Astrocyte (in vitro differentiated cells and primary cell): ENCODE measurements at regions not wholly inside any gene's neighbourhood (a gene's known extent, or its start where the extent isn't known, plus 50 kb on each side); places are given as distances from the start of the nearest gene placed in this dataset.
"Not testable (repeated sequence)": the region's sequence is repeated elsewhere in the genome, so short reads cannot be mapped to it uniquely, and the experiment has no call there.

ENCODE experiments used
- DNase-seq: peaks from one replicate; pipeline ENCODE4 v3.0.0-alpha.2; 2010; ENCODE audit warnings: low read depth
- FAIRE-seq: peaks from 2 replicates; lab custom pipeline; 2011; peaks lifted over from hg19 to GRCh38; lab: Jason Lieb, UNC
- H2AFZ ChIP-seq: 2 replicates; pipeline ENCODE4 v1.6.0; 2012; ENCODE audit warnings: low read depth, low read length, inconsistent platforms
- H3K27ac ChIP-seq: 2 replicates; pipeline ENCODE4 v1.5.1; 2011; ENCODE audit warnings: low read depth, low read length, inconsistent platforms
- H3K27me3 ChIP-seq: 2 replicates; pipeline ENCODE4 v1.6.0; 2011; ENCODE audit warnings: low read length, inconsistent platforms; ENCODE audit not compliant: insufficient read depth
- H3K36me3 ChIP-seq: 2 replicates; pipeline ENCODE4 v1.5.1; 2011; ENCODE audit warnings: low read length, inconsistent platforms; ENCODE audit not compliant: insufficient read depth
- H3K4me1 ChIP-seq: 2 replicates; pipeline ENCODE4 v1.5.1; 2011; ENCODE audit warnings: low read length, inconsistent platforms; ENCODE audit not compliant: insufficient read depth
- H3K4me2 ChIP-seq: 2 replicates; pipeline ENCODE4 v1.6.0; 2012; ENCODE audit warnings: low read length, inconsistent platforms
- H3K4me3 ChIP-seq: 2 replicates; pipeline ENCODE4 v1.5.1; 2011; ENCODE audit warnings: low read depth, mild to moderate bottlenecking, low read length, inconsistent platforms; ENCODE audit not compliant: insufficient read depth
- H3K79me2 ChIP-seq: 2 replicates; pipeline ENCODE4 v1.6.0; 2012; ENCODE audit warnings: mild to moderate bottlenecking, low read length, inconsistent platforms; ENCODE audit not compliant: insufficient read depth
- H3K9ac ChIP-seq: 2 replicates; pipeline ENCODE4 v1.6.0; 2012; ENCODE audit warnings: mild to moderate bottlenecking, low read length, inconsistent platforms
- H3K9me3 ChIP-seq: 2 replicates; pipeline ENCODE4 v1.5.1; 2012; ENCODE audit warnings: low read depth, mild to moderate bottlenecking, low read length, inconsistent platforms; ENCODE audit not compliant: insufficient read depth
- H4K20me1 ChIP-seq: 2 replicates; pipeline ENCODE4 v1.6.0; 2012; ENCODE audit warnings: low read length, inconsistent platforms; ENCODE audit not compliant: insufficient read depth
- H3K27ac Mint-ChIP-seq: one replicate; pipeline ENCODE4 v1.8.0; 2021; ENCODE audit warnings: mild to moderate bottlenecking, mixed read lengths; ENCODE audit not compliant: unreplicated experiment
- H3K27me3 Mint-ChIP-seq: one replicate; pipeline ENCODE4 v1.8.0; 2021; ENCODE audit warnings: low read depth, mixed read lengths; ENCODE audit not compliant: unreplicated experiment
- H3K36me3 Mint-ChIP-seq: one replicate; pipeline ENCODE4 v1.8.0; 2021; ENCODE audit warnings: low read depth, mixed read lengths; ENCODE audit not compliant: unreplicated experiment
- H3K4me1 Mint-ChIP-seq: one replicate; pipeline ENCODE4 v1.8.0; 2021; ENCODE audit warnings: low read depth, mixed read lengths; ENCODE audit not compliant: unreplicated experiment
- H3K4me3 Mint-ChIP-seq: one replicate; pipeline ENCODE4 v1.8.0; 2021; ENCODE audit warnings: mild to moderate bottlenecking, moderate library complexity, mixed read lengths; ENCODE audit not compliant: unreplicated experiment
- H3K9me3 Mint-ChIP-seq: one replicate; pipeline ENCODE4 v1.8.0; 2021; ENCODE audit warnings: mild to moderate bottlenecking, mixed read lengths; ENCODE audit not compliant: unreplicated experiment
- CTCF ChIP-seq: IDR thresholded peaks from 2 replicates; pipeline ENCODE4 v1.5.1; 2011; ENCODE audit warnings: low read depth, mild to moderate bottlenecking, inconsistent platforms, low read length, moderate library complexity; ENCODE audit not compliant: insufficient read depth
- EZH2 ChIP-seq: IDR thresholded peaks from 2 replicates; pipeline ENCODE4 v1.6.1; 2012; ENCODE audit warnings: mild to moderate bottlenecking, low read length, inconsistent platforms; ENCODE audit not compliant: insufficient read depth

- Histone ChIP-seq H3K79me2 (no peaks in the 10 kb centered on the region), H3K27ac (no peak overlapping the region), H4K20me1 (no peaks in the 10 kb centered on the region), H2AFZ (no peak overlapping the region), H3K9me3 (peaks cover 14% of the 10 kb centered on the region), H3K27me3 (no peaks in the 10 kb centered on the region), H3K36me3 (no peaks in the 10 kb centered on the region), H3K9ac (no peak overlapping the region), H3K4me3 (no peak overlapping the region), H3K4me1 (no peaks in the 10 kb centered on the region), H3K4me2 (no peak overlapping the region)
- DNase-seq (no peak), FAIRE-seq (no peak)
- no peak for TF ChIP-seq CTCF
- no peak for TF ChIP-seq EZH2
- H3K4me1 Mint-ChIP-seq, result no peaks in the 10 kb centered on the region
- peaks cover 6% of the 10 kb centered on the region for H3K36me3 Mint-ChIP-seq
- H3K27ac Mint-ChIP-seq, result no peak overlapping the region
- no peak overlapping the region for H3K4me3 Mint-ChIP-seq
- H3K27me3 Mint-ChIP-seq, result no peaks in the 10 kb centered on the region
- H3K9me3 Mint-ChIP-seq, result peaks cover 32% of the 10 kb centered on the region
Measured at GRCh38 chr15:95698230-95698629, 632.3 kb upstream of the NR2F2 start.

GRCh38 chr15:95698951-95699350 is 631.5 kb upstream of the NR2F2 start:
- Histone ChIP-seq H3K27ac (no peak overlapping the region), H3K27me3 (no peaks in the 10 kb centered on the region), H3K4me2 (no peak overlapping the region), H3K36me3 (no peaks in the 10 kb centered on the region), H4K20me1 (no peaks in the 10 kb centered on the region), H3K9me3 (peaks cover 14% of the 10 kb centered on the region), H3K4me3 (no peak overlapping the region), H3K79me2 (no peaks in the 10 kb centered on the region), H2AFZ (no peak overlapping the region), H3K9ac (no peak overlapping the region), H3K4me1 (no peaks in the 10 kb centered on the region)
- TF ChIP-seq EZH2, result no peak
- no peak for TF ChIP-seq CTCF
- no peak for DNase-seq
- Mint-ChIP-seq H3K27ac (no peak overlapping the region), H3K36me3 (peaks cover 6% of the 10 kb centered on the region), H3K9me3 (peaks cover 30% of the 10 kb centered on the region), H3K27me3 (no peaks in the 10 kb centered on the region), H3K4me3 (no peak overlapping the region), H3K4me1 (no peaks in the 10 kb centered on the region)
- FAIRE-seq, result no peak

GRCh38 chr15:95699578-95699977 is 630.9 kb upstream of the NR2F2 start:
- peaks cover 6% of the 10 kb centered on the region for H3K36me3 Mint-ChIP-seq
- H3K27me3 ChIP-seq, result no peaks in the 10 kb centered on the region
- peaks cover 14% of the 10 kb centered on the region for H3K9me3 ChIP-seq
- no peaks in the 10 kb centered on the region for H3K27me3 Mint-ChIP-seq
- TF ChIP-seq CTCF (no peak), EZH2 (no peak)
- H3K9ac ChIP-seq, result no peak overlapping the region
- no peak overlapping the region for H3K27ac ChIP-seq
- DNase-seq (no peak), FAIRE-seq (no peak)
- no peak overlapping the region for H3K4me2 ChIP-seq
- H3K27ac Mint-ChIP-seq, result no peak overlapping the region
- H3K4me1 ChIP-seq, result no peaks in the 10 kb centered on the region
- no peaks in the 10 kb centered on the region for H3K36me3 ChIP-seq
- H3K4me3 Mint-ChIP-seq, result no peak overlapping the region
- no peaks in the 10 kb centered on the region for H4K20me1 ChIP-seq
- no peak overlapping the region for H2AFZ ChIP-seq
- no peak overlapping the region for H3K4me3 ChIP-seq
- no peaks in the 10 kb centered on the region for H3K79me2 ChIP-seq
- H3K9me3 Mint-ChIP-seq, result peaks cover 25% of the 10 kb centered on the region
- H3K4me1 Mint-ChIP-seq, result no peaks in the 10 kb centered on the region

GRCh38 chr15:95700692-95701091 is 629.8 kb upstream of the NR2F2 start:
- FAIRE-seq, H3K4me1 Mint-ChIP-seq, H3K4me2 ChIP-seq, H3K27me3 ChIP-seq, H3K27ac ChIP-seq, H3K36me3 ChIP-seq, H3K27ac Mint-ChIP-seq, H3K4me1 ChIP-seq, H2AFZ ChIP-seq, H3K27me3 Mint-ChIP-seq, H3K36me3 Mint-ChIP-seq, H4K20me1 ChIP-seq, DNase-seq, H3K9ac ChIP-seq, H3K9me3 ChIP-seq, H3K4me3 Mint-ChIP-seq, H3K4me3 ChIP-seq, H3K79me2 ChIP-seq: not testable (repeated sequence)
- H3K9me3 Mint-ChIP-seq, result peaks cover 25% of the 10 kb centered on the region
